ENCODE measurements at regions not wholly inside any gene's neighbourhood (a gene's known extent, or its start where the extent isn't known, plus 50 kb on each side); places are given as distances from the start of the nearest gene placed in this dataset.

DNA sequence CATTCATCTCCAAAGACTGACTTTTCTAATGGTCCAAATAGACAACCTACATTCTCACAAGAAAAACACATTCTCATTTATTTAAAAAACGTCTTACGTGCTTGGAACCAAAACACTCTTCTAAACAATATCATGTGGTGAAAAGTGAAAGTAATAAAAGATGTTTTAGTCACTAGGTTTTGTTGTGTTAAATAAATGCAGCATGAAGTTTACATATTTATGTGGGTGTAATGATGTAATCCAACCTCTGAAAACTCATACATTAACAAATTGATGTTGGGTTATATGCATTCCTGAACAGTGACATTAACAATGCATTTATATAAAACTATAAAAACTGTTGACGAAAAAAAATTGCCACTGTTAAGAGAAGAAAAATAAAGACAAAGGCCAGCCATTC, 55.1 kb upstream of the ACVR2A start:
- DNase-seq (no peak), ATAC-seq (ENCODE audit: low read depth) (no peak)
- Histone ChIP-seq H3K9ac (ENCODE audit: low read length) (no peak overlapping the region), H3K4me3 (ENCODE audit: control extremely low read depth in 1 of 5, extremely low read depth in 1 of 5, insufficient read depth in 1 of 5, low read depth in 2 of 5, low read length in 4 of 5) (no peak overlapping the region), H2AFZ (ENCODE audit: insufficient read depth, low read depth, low read length, poor library complexity, severe bottlenecking) (no peak overlapping the region), H3K27me3 (replicated peaks in 1 of 4; ENCODE audit: control extremely low read depth in 1 of 4, control insufficient read depth in 3 of 4, insufficient read depth in 4 of 4, low read length in 3 of 4) (peaks cover 0 to 3% (median 0%) of the 10 kb centered on the region in 4 experiments), H3K36me3 (replicated peaks in 1 of 2; ENCODE audit: control extremely low read depth in 1 of 2, control insufficient read depth in 1 of 2, extremely low read depth in 1 of 2, insufficient read depth in 2 of 2, low read length in 1 of 2) (no peaks in the 10 kb centered on the region), H3K79me2 (ENCODE audit: control insufficient read depth, insufficient read depth, low read length) (no peaks in the 10 kb centered on the region), H3K9me3 (ENCODE audit: control extremely low read depth in 1 of 3, control insufficient read depth in 2 of 3, insufficient read depth in 1 of 3, low read length in 2 of 3) (no peaks in the 10 kb centered on the region), H3K4me2 (replicated peaks; ENCODE audit: low read depth, low read length, poor library complexity, severe bottlenecking) (no peak overlapping the region), H3K27ac (ENCODE audit: low read length in 2 of 2) (no peak overlapping the region), H4K20me1 (ENCODE audit: control insufficient read depth, insufficient read depth, low read length, poor library complexity, severe bottlenecking) (no peaks in the 10 kb centered on the region), H3K4me1 (ENCODE audit: control insufficient read depth in 2 of 2, insufficient read depth in 2 of 2, low read length in 2 of 2) (no peaks in the 10 kb centered on the region)
- no CpG with 5 or more reads among the region's 3 CpGs for WGBS (ENCODE audit: insufficient coverage)
- H3K27me3 Mint-ChIP-seq, result no peaks in the 10 kb centered on the region
- intact Hi-C loops (cut with micrococcal nuclease), result no loop called here
- H3K4me3 Mint-ChIP-seq, result no peak overlapping the region
- ChIA-PET POLR2A (no interaction called here), CTCF (interaction anchor here (0.5 kb wide), 1 partner anchor 181 kb away, joined by 3 read pairs; no protein-coding TSS in a partner anchor)
- no peak for TF ChIP-seq EZH2 (IDR thresholded peaks at IDR 0.05; ENCODE audit: borderline replicate concordance, insufficient read depth, low read depth, low read length, poor library complexity, severe bottlenecking)
- TF ChIP-seq, protein P1, sequence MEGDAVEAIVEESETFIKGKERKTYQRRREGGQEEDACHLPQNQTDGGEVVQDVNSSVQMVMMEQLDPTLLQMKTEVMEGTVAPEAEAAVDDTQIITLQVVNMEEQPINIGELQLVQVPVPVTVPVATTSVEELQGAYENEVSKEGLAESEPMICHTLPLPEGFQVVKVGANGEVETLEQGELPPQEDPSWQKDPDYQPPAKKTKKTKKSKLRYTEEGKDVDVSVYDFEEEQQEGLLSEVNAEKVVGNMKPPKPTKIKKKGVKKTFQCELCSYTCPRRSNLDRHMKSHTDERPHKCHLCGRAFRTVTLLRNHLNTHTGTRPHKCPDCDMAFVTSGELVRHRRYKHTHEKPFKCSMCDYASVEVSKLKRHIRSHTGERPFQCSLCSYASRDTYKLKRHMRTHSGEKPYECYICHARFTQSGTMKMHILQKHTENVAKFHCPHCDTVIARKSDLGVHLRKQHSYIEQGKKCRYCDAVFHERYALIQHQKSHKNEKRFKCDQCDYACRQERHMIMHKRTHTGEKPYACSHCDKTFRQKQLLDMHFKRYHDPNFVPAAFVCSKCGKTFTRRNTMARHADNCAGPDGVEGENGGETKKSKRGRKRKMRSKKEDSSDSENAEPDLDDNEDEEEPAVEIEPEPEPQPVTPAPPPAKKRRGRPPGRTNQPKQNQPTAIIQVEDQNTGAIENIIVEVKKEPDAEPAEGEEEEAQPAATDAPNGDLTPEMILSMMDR (IDR thresholded peaks at IDR 0.05), result no peak
- no peak overlapping the region for H3K27ac Mint-ChIP-seq
- H3K4me1 Mint-ChIP-seq, result no peaks in the 10 kb centered on the region
- no peaks in the 10 kb centered on the region for H3K9me3 Mint-ChIP-seq (ENCODE audit: insufficient read depth)

DNA sequence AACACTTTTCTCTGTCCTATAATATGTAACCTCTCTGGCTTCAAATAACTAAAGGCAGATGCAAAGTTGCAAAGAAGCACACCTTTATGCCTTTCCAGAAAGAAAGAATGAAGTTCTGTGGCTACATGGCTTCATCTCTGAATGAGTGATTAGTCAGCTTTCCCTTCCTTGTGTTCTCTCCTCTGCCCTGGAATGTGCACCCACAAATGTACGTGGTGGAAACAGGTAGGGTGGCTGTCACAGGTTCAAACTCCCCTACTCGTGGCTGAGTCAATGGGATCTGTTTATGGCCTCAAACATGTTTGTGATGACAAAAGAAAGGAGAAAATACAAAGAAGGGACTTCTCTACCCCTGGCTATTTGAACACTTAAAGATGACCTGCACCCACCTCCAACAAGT, 55.5 kb upstream of the ACVR2A start:
- Histone ChIP-seq H3K9me3 (ENCODE audit: control extremely low read depth in 1 of 3, control insufficient read depth in 2 of 3, insufficient read depth in 1 of 3, low read length in 2 of 3) (no peaks in the 10 kb centered on the region), H3K27me3 (replicated peaks in 1 of 4; ENCODE audit: control extremely low read depth in 1 of 4, control insufficient read depth in 3 of 4, insufficient read depth in 4 of 4, low read length in 3 of 4) (peaks cover 0 to 3% (median 0%) of the 10 kb centered on the region in 4 experiments), H3K9ac (ENCODE audit: low read length) (no peak overlapping the region), H3K79me2 (ENCODE audit: control insufficient read depth, insufficient read depth, low read length) (no peaks in the 10 kb centered on the region), H3K36me3 (replicated peaks in 1 of 2; ENCODE audit: control extremely low read depth in 1 of 2, control insufficient read depth in 1 of 2, extremely low read depth in 1 of 2, insufficient read depth in 2 of 2, low read length in 1 of 2) (no peaks in the 10 kb centered on the region), H3K4me2 (replicated peaks; ENCODE audit: low read depth, low read length, poor library complexity, severe bottlenecking) (no peak overlapping the region), H3K4me3 (ENCODE audit: control extremely low read depth in 1 of 5, extremely low read depth in 1 of 5, insufficient read depth in 1 of 5, low read depth in 2 of 5, low read length in 4 of 5) (no peak overlapping the region), H4K20me1 (ENCODE audit: control insufficient read depth, insufficient read depth, low read length, poor library complexity, severe bottlenecking) (no peaks in the 10 kb centered on the region), H2AFZ (ENCODE audit: insufficient read depth, low read depth, low read length, poor library complexity, severe bottlenecking) (no peak overlapping the region), H3K27ac (ENCODE audit: low read length in 2 of 2) (no peak overlapping the region), H3K4me1 (ENCODE audit: control insufficient read depth in 2 of 2, insufficient read depth in 2 of 2, low read length in 2 of 2) (no peaks in the 10 kb centered on the region)
- Mint-ChIP-seq H3K4me3 (no peak overlapping the region), H3K4me1 (no peaks in the 10 kb centered on the region), H3K9me3 (ENCODE audit: insufficient read depth) (no peaks in the 10 kb centered on the region), H3K27ac (no peak overlapping the region), H3K27me3 (no peaks in the 10 kb centered on the region)
- intact Hi-C loops (cut with micrococcal nuclease), result no loop called here
- WGBS (ENCODE audit: insufficient coverage), result no CpG with 5 or more reads among the region's 2 CpGs
- no peak for TF ChIP-seq EZH2 (IDR thresholded peaks at IDR 0.05; ENCODE audit: borderline replicate concordance, insufficient read depth, low read depth, low read length, poor library complexity, severe bottlenecking)
- TF ChIP-seq, protein P1 (IDR thresholded peaks at IDR 0.05), result no peak
- DNase-seq (no peak), ATAC-seq (ENCODE audit: low read depth) (no peak)
- POLR2A ChIA-PET, result no interaction called here
- CTCF ChIA-PET, result interaction anchor here (0.5 kb wide), 1 partner anchor 181 kb away, joined by 3 read pairs; no protein-coding TSS in a partner anchor
